Common myeloid progenitor, CD34-positive (primary cell): ENCODE measurements at regions not wholly inside any gene's neighbourhood (a gene's known extent, or its start where the extent isn't known, plus 50 kb on each side); places are given as distances from the start of the nearest gene placed in this dataset.
A peak's percentile ranks its signal among the peaks of the same experiment; 100 is the strongest.

ENCODE experiments used
- CTCF ChIA-PET: fragments of 350-600 bp; sonication (Branson Sonifier 250); formaldehyde crosslinking; loops from one replicate; lab custom pipeline; 2021; ENCODE audit warnings: antibody characterized with exemption; lab: Charles Lee
- POLR2A ChIA-PET: fragments of 350-600 bp; sonication (Branson Sonifier 250); formaldehyde crosslinking; loops from one replicate; lab custom pipeline; 2021; ENCODE audit warnings: antibody characterized with exemption; lab: Charles Lee
- DNase-seq, 3 donors: peaks; one replicate each; pipeline versions ENCODE4 v3.0.0 to v3.0.0-alpha.2; 2013
- H3K27ac ChIP-seq, 2 experiments: 1 replicate in 1 of 2; 2 replicates in 1 of 2; pipeline ENCODE4 v1.7.0; 2013; ENCODE audit warnings: inconsistent platforms in 2 of 2, low read length in 2 of 2, mild to moderate bottlenecking in 2 of 2, low read depth in 1 of 2, moderate library complexity in 1 of 2; ENCODE audit not compliant: severe bottlenecking in 2 of 2, insufficient read depth in 1 of 2, poor library complexity in 1 of 2
- H3K27me3 ChIP-seq, 5 experiments: replicated peaks in 2 of 5; 1 replicate in 3 of 5; 2 replicates in 2 of 5; pipeline versions ENCODE4 v1.6.1 to v1.7.0; 2013; ENCODE audit warnings: low read length in 4 of 5, mild to moderate bottlenecking in 2 of 5, moderate library complexity in 2 of 5, inconsistent platforms in 1 of 5; ENCODE audit not compliant: insufficient read depth in 5 of 5, control insufficient read depth in 4 of 5
- H3K36me3 ChIP-seq, 4 experiments: 1 replicate in 2 of 4; 2 replicates in 2 of 4; pipeline versions ENCODE4 v1.6.1 to v1.7.0; 2013; ENCODE audit warnings: low read length in 3 of 4, control low read depth in 1 of 4, mild to moderate bottlenecking in 1 of 4; ENCODE audit not compliant: control insufficient read depth in 4 of 4, insufficient read depth in 4 of 4
- H3K4me1 ChIP-seq, 4 experiments: 1 replicate in 3 of 4; 2 replicates in 1 of 4; pipeline versions ENCODE4 v1.6.1 to v1.7.1; 2013; ENCODE audit warnings: low read length in 3 of 4, mild to moderate bottlenecking in 3 of 4, control low read depth in 1 of 4, inconsistent platforms in 1 of 4, moderate library complexity in 1 of 4; ENCODE audit not compliant: control insufficient read depth in 4 of 4, insufficient read depth in 4 of 4; ENCODE audit errors: control extremely low read depth in 1 of 4
- H3K4me3 ChIP-seq, 7 experiments: 1 replicate in 4 of 7; 2 replicates in 3 of 7; pipeline versions ENCODE4 v1.5.1 to v1.7.0; 2013; ENCODE audit warnings: mild to moderate bottlenecking in 7 of 7, low read length in 6 of 7, moderate library complexity in 6 of 7, inconsistent platforms in 2 of 7, low read depth in 2 of 7, control low read depth in 1 of 7; ENCODE audit not compliant: insufficient read depth in 4 of 7, control insufficient read depth in 1 of 7; ENCODE audit errors: extremely low read depth in 1 of 7
- H3K9me3 ChIP-seq, 5 experiments: 1 replicate in 4 of 5; 2 replicates in 1 of 5; pipeline versions ENCODE4 v1.6.1 to v1.7.1; 2013; ENCODE audit warnings: low read length in 4 of 5, mild to moderate bottlenecking in 2 of 5, inconsistent platforms in 1 of 5, low read depth in 1 of 5, moderate library complexity in 1 of 5; ENCODE audit not compliant: control insufficient read depth in 4 of 5, insufficient read depth in 2 of 5; ENCODE audit errors: control extremely low read depth in 1 of 5
- WGBS: methylation state at CpG from one replicate; pipeline ENCODE4 v1.1.5; 2013; ENCODE audit not compliant: insufficient coverage; 5-methylcytosine and 5-hydroxymethylcytosine counted together

DNA sequence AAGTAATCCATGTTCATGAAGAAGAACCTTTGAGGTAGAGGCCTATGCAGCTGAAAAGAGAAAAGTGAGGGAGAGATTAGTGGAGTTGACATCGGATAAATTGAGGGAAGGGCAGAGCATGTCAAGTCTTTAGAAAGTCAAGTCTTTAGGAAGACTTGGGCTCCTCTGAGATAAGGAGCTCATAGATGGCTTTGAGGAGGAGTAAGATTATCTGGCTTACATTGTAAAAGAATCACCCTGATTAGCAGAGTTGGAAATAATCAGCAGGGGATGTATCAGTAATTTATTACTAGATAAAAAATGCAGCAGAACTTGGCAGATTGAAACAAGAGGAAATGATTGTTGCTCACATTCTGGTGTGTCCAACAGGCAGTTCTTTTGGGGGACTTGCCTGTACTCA, 727.2 kb upstream of the WWC1 start:
- ChIA-PET CTCF (no interaction called here), POLR2A (no interaction called here)
- Histone ChIP-seq H3K36me3 (no peaks in the 10 kb centered on the region), H3K27ac (no peak overlapping the region), H3K27me3 (peaks cover 0 to 1% (median 0%) of the 10 kb centered on the region in 5 experiments), H3K4me3 (no peak overlapping the region), H3K4me1 (no peaks in the 10 kb centered on the region), H3K9me3 (no peaks in the 10 kb centered on the region)
- DNase-seq: no peak
- 86% methylated on average over 1 of the region's 1 CpG for WGBS

DNA sequence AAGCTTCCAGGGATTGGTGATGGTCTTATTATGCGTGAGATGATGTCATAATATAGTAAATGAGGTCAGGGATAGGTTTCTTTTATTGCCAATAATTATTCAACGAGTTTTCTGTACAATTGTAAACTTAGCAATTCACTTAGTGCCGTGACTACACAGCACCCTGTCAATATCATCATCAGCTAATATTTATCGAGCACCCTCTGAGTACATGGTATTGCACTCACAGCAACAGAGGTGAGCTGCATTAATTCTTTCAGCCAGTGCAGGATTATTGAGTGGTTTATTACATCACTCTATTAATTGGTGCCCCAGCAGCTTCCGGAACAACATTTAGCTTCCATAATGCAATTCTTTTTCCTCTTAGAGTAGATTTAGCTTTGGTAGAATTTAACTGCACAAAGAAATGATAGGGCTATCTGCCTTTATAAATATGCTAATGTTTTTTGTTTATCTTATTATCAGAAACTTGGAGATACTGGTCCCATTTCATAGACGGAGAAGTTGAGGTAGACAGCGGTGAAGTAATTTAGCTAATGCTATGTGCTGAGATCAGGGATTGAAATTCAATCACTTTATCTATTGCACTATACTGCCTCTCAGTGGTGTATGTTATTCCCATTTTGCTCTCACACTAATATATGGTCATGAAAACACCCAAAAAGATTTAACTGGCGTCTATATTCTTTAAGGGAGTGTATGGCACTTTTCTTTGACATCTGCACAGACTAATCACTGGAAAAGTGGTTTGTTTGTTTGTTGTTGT, 726.1 kb upstream of the WWC1 start:
- H3K27ac ChIP-seq: no peak overlapping the region
- H3K4me3 ChIP-seq: no peak overlapping the region
- no peaks in the 10 kb centered on the region for H3K9me3 ChIP-seq
- CTCF ChIA-PET: interaction anchor here (1.1 kb wide), 1 partner anchor 9 kb away, joined by 5 read pairs; no protein-coding TSS in a partner anchor
- no peaks in the 10 kb centered on the region for H3K4me1 ChIP-seq
- POLR2A ChIA-PET: no interaction called here
- H3K27me3 ChIP-seq: peaks cover 0 to 10% (median 2%) of the 10 kb centered on the region in 5 experiments
- no peaks in the 10 kb centered on the region for H3K36me3 ChIP-seq
- 100% methylated on average over 3 of the region's 8 CpGs for WGBS
- peak in 1 of 3 donors; percentile 9 for DNase-seq

DNA sequence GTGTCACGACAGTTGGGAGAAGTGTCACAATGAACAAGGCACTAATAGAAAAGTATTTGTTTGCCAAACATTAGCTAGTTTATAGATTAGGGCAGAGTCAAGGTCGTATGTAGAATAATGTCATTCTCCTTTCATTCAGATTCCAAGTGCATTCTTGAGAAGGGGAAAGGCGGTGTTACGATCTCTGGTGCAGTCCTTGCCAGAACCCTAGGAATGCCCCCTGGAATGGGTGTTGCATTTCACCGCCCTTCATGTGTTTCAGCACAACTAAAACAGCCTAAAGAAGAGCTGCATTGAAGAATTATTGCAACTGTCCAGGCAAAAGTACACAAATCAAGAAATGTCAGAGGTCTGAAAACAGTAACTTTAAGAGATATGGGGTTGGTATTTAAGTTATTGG, 721.0 kb upstream of the WWC1 start:
- ChIA-PET CTCF (no interaction called here), POLR2A (interaction anchor here (0.6 kb wide), 1 partner anchor 39 kb away, joined by 5 read pairs; no protein-coding TSS in a partner anchor)
- Histone ChIP-seq H3K27ac (no peak overlapping the region), H3K4me1 (peaks cover 0 to 8% (median 3%) of the 10 kb centered on the region in 4 experiments), H3K9me3 (no peaks in the 10 kb centered on the region), H3K36me3 (no peaks in the 10 kb centered on the region), H3K4me3 (no peak overlapping the region), H3K27me3 (peaks cover 13 to 56% (median 23%) of the 10 kb centered on the region in 5 experiments)
- 80% methylated on average over 5 of the region's 5 CpGs for WGBS
- DNase-seq: no peak

DNA sequence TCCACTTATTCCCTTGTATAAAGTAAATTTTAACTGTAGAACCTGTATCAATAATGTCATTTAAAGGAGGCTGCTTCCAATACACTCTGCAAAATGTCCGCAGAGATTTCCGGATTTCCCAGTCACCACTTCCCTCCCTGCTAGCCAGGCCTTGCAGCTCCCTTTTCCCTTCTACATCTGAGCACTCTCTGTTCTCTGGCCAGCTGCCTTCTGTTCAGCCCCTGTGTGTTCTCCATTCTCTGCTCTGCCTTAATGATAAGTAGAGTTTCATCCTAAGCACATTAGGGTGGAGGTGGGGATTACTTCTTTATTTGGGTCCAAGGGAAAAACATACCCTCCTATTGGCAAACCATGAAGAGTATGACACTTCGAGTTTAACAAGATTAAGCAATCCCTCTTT, 719.6 kb upstream of the WWC1 start:
- ChIA-PET CTCF (no interaction called here), POLR2A (no interaction called here)
- H3K4me1 ChIP-seq: peaks cover 0 to 8% (median 3%) of the 10 kb centered on the region in 4 experiments
- no peaks in the 10 kb centered on the region for H3K36me3 ChIP-seq
- WGBS: 66% methylated on average over 2 of the region's 3 CpGs
- peaks cover 16 to 66% (median 23%) of the 10 kb centered on the region in 5 experiments for H3K27me3 ChIP-seq
- H3K4me3 ChIP-seq: no peak overlapping the region
- DNase-seq: no peak
- no peak overlapping the region for H3K27ac ChIP-seq
- no peaks in the 10 kb centered on the region for H3K9me3 ChIP-seq

DNA sequence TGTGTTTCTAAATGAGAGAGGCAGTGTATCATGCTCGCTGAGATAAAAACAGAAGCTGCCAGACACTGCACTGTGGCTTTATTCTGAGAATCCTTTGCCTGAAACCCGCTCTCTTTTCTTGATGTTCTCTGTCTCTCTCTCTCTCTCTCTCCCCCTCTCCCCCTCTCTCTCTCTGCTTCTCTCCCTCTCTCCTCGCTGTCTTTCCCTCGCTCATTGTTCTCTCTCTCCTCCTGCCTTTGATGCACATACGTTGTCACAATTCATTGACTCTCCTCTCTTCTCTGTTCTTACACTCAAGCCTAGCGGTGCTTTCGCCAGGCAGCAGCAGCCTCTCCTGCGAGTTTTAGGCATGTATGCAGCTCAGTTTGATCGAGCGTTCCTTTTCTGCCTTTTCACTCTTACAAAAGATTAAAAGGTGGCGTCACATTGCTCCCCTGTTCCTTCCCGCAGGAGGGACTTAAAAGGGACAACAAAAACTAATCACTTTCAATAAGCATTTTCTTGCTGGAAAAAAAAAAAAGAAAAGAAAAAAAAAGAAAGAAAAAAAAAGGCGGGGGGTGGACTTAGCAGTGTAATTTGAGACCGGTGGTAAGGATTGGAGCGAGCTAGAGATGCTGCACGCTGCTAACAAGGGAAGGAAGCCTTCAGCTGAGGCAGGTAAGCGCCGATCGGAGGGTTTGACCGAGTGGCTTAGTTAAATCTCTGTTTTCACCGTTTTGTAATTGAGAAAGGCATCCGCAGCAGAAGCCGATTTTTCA, 717.9 kb upstream of the WWC1 start:
- peak; percentile 14 to 52 (median 45) for DNase-seq
- Histone ChIP-seq H3K27ac (no peak overlapping the region), H3K4me1 (peaks cover 0 to 8% (median 3%) of the 10 kb centered on the region in 4 experiments), H3K36me3 (no peaks in the 10 kb centered on the region), H3K4me3 (peak overlapping the region in 1 of 7 experiments; percentile 43), H3K9me3 (no peaks in the 10 kb centered on the region), H3K27me3 (peaks cover 19 to 81% (median 26%) of the 10 kb centered on the region in 5 experiments)
- ChIA-PET POLR2A (no interaction called here), CTCF (no interaction called here)
- 5% methylated on average over 17 of the region's 23 CpGs for WGBS

DNA sequence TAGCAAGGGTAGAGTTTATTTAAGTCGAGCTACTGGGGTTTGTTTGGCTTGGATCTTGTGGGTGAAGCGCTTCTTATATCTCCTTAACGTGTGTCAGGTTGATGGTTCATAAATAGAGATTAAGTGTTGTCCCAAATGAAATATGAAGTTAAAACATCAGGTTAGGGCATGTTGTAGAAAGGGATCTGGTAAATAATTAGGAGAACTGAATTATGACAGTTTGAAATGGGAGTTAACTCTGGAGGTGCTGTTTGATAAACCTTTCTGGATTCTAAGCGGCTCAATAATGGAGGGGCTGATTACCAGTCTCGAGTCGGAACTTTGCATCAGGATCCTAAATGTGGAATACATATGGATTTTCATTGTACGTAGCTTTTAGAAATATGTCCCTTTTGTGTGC, 717.0 kb upstream of the WWC1 start:
- CTCF ChIA-PET: no interaction called here
- Histone ChIP-seq H3K9me3 (no peaks in the 10 kb centered on the region), H3K27me3 (peaks cover 19 to 81% (median 26%) of the 10 kb centered on the region in 5 experiments), H3K4me3 (no peak overlapping the region), H3K27ac (no peak overlapping the region), H3K36me3 (no peaks in the 10 kb centered on the region), H3K4me1 (peaks cover 0 to 8% (median 3%) of the 10 kb centered on the region in 4 experiments)
- DNase-seq: no peak
- POLR2A ChIA-PET: interaction anchor here (0.7 kb wide), 1 partner anchor 42 kb away, joined by 4 read pairs; no protein-coding TSS in a partner anchor
- 63% methylated on average over 6 of the region's 7 CpGs for WGBS

DNA sequence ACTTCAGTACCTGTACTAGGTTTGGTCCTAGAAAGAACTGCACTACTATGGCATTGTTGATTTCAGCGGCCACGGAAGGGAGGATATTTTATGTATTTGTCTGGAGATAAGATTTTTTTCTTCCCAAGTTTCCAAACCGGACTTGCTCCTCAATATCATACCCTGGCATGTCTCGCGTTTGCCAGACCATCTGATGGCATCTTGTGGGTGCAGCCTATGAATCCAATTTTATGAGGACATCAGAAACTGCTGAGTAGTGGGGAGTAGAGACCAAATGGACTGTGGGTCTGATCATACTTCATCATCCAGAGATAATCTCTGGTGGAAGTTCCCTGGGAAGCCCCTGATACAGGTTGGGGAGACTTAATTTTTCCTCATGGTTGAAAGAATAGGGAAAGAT, 716.1 kb upstream of the WWC1 start:
- ChIA-PET CTCF (no interaction called here), POLR2A (no interaction called here)
- 100% methylated on average over 2 of the region's 5 CpGs for WGBS
- no peak for DNase-seq
- Histone ChIP-seq H3K36me3 (no peaks in the 10 kb centered on the region), H3K27ac (no peak overlapping the region), H3K27me3 (peaks cover 17 to 78% (median 26%) of the 10 kb centered on the region in 5 experiments), H3K4me3 (no peak overlapping the region), H3K4me1 (peaks cover 0 to 8% (median 3%) of the 10 kb centered on the region in 4 experiments), H3K9me3 (no peaks in the 10 kb centered on the region)
